ENCODE measurements at regions not wholly inside any gene's neighbourhood (a gene's known extent, or its start where the extent isn't known, plus 50 kb on each side); places are given as distances from the start of the nearest gene placed in this dataset.

DNA sequence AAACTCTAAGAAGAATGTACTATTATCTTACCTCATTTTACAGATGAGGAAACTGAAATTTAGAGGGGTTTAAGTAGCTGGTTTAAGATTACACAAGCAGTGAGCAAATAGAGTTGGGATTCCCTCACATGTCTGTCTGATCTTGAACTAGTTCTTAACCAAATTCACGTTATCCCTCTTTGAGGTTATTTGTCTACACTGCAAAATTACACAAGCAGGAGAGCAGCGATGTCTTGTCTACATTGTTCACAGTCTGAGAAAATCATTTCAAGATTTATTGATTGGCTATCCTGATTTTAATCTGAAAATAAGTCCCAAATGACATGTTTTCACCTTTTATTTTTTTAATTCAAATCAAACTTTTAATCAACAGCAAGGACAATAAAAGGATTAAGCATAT is 56.9 kb downstream of the SOX9 start:
- TF ChIP-seq, protein P1, sequence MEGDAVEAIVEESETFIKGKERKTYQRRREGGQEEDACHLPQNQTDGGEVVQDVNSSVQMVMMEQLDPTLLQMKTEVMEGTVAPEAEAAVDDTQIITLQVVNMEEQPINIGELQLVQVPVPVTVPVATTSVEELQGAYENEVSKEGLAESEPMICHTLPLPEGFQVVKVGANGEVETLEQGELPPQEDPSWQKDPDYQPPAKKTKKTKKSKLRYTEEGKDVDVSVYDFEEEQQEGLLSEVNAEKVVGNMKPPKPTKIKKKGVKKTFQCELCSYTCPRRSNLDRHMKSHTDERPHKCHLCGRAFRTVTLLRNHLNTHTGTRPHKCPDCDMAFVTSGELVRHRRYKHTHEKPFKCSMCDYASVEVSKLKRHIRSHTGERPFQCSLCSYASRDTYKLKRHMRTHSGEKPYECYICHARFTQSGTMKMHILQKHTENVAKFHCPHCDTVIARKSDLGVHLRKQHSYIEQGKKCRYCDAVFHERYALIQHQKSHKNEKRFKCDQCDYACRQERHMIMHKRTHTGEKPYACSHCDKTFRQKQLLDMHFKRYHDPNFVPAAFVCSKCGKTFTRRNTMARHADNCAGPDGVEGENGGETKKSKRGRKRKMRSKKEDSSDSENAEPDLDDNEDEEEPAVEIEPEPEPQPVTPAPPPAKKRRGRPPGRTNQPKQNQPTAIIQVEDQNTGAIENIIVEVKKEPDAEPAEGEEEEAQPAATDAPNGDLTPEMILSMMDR (IDR thresholded peaks at IDR 0.05): no peak
- no peak for TF ChIP-seq POLR2A (IDR thresholded peaks at IDR 0.05)

Measured in heart left ventricle (tissue), 13 donors.